Mammary epithelial cell (primary cell): ENCODE measurements at regions not wholly inside any gene's neighbourhood (a gene's known extent, or its start where the extent isn't known, plus 50 kb on each side); places are given as distances from the start of the nearest gene placed in this dataset.

ENCODE experiments used
- CTCF ChIP-seq, 2 donors: IDR thresholded peaks in 1 of 2; conservative IDR thresholded peaks in 1 of 2; 2 replicates each; pipeline ENCODE4 v1.5.1; 2011 to 2012; ENCODE audit warnings: inconsistent platforms in 2 of 2, low read length in 2 of 2, mild to moderate bottlenecking in 2 of 2, control low read depth in 1 of 2, low read depth in 1 of 2; ENCODE audit not compliant: insufficient read depth in 1 of 2; ENCODE audit errors: extremely low read depth in 1 of 2
- EZH2 ChIP-seq: IDR thresholded peaks from 2 replicates; pipeline ENCODE4 v1.6.1; 2012; ENCODE audit warnings: low read length, inconsistent platforms, borderline replicate concordance

- TF ChIP-seq CTCF (conservative IDR thresholded peaks at IDR 0.05 in 1 of 2, IDR thresholded peaks at IDR 0.05 in 1 of 2; ENCODE audit: extremely low read depth in 1 of 2, insufficient read depth in 1 of 2, low read depth in 1 of 2, low read length in 2 of 2): no peak
- no peak for TF ChIP-seq EZH2
Measured at GRCh38 chr9:107431461-107431860, 58.1 kb downstream of the KLF4 start.
